NOMO-1 treated with DMSO at 0.1 percent for 48 hours (cell line): ENCODE measurements at regions not wholly inside any gene's neighbourhood (a gene's known extent, or its start where the extent isn't known, plus 50 kb on each side); places are given as distances from the start of the nearest gene placed in this dataset.
"Not testable (repeated sequence)": the region's sequence is repeated elsewhere in the genome, so short reads cannot be mapped to it uniquely, and the experiment has no call there.

Source experiments
- DNase-seq: peaks from one replicate; lab custom pipeline; 2025; ENCODE audit not compliant: unreplicated experiment; lab: John Stamatoyannopoulos, UW

GRCh38 chr9:78938821-78939220 is 632.9 kb upstream of the TLE4 start:
- DNase-seq = no peak

- DNase-seq = no peak
These were observed 632.3 kb upstream of the TLE4 start for GRCh38 chr9:78939311-78940065.

- DNase-seq = no peak
These were observed 631.5 kb upstream of the TLE4 start for GRCh38 chr9:78940121-78940855.

- DNase-seq = no peak
These were observed 617.5 kb upstream of the TLE4 start for GRCh38 chr9:78954286-78954685.

GRCh38 chr9:78958892-78959291 is 612.9 kb upstream of the TLE4 start:
- peak; percentile 1 for DNase-seq

GRCh38 chr9:78962156-78962555 is 609.6 kb upstream of the TLE4 start:
- no peak for DNase-seq

- DNase-seq = no peak
These were observed 607.9 kb upstream of the TLE4 start for GRCh38 chr9:78963911-78964310.

- no peak for DNase-seq
These were observed 604.1 kb upstream of the TLE4 start for GRCh38 chr9:78967596-78968217.

- no peak for DNase-seq
These were observed 601.4 kb upstream of the TLE4 start for GRCh38 chr9:78970375-78970774.

- no peak for DNase-seq
These were observed 600.2 kb upstream of the TLE4 start for GRCh38 chr9:78971540-78971939.

GRCh38 chr9:78972303-78972999 is 599.3 kb upstream of the TLE4 start:
- DNase-seq = no peak

GRCh38 chr9:78973907-78974306 is 597.9 kb upstream of the TLE4 start:
- no peak for DNase-seq

- no peak for DNase-seq
These were observed 588.9 kb upstream of the TLE4 start for GRCh38 chr9:78982849-78983248.

GRCh38 chr9:78985084-78985738 is 586.6 kb upstream of the TLE4 start:
- DNase-seq = no peak

- no peak for DNase-seq
These were observed 585.3 kb upstream of the TLE4 start for GRCh38 chr9:78986446-78986845.

- DNase-seq = no peak
These were observed 582.6 kb upstream of the TLE4 start for GRCh38 chr9:78989031-78989658.

GRCh38 chr9:78994471-78994870 is 577.3 kb upstream of the TLE4 start:
- DNase-seq = no peak

GRCh38 chr9:78994974-78995373 is 576.8 kb upstream of the TLE4 start:
- not testable (repeated sequence) for DNase-seq

GRCh38 chr9:78997296-78997695 is 574.5 kb upstream of the TLE4 start:
- no peak for DNase-seq

GRCh38 chr9:79000230-79001002 is 571.3 kb upstream of the TLE4 start:
- no peak for DNase-seq
